H9 (cell line): ENCODE measurements at regions not wholly inside any gene's neighbourhood (a gene's known extent, or its start where the extent isn't known, plus 50 kb on each side); places are given as distances from the start of the nearest gene placed in this dataset.

ENCODE experiments used
- DNase-seq: peaks from one replicate; pipeline ENCODE4 v3.0.0-alpha.2; 2017
- H2AFZ ChIP-seq: one replicate; pipeline ENCODE4 v1.6.1; 2013; ENCODE audit warnings: mild to moderate bottlenecking, low read length, control low read depth, moderate library complexity
- H2AK5ac ChIP-seq: 2 replicates; pipeline ENCODE4 v1.6.1; 2013; ENCODE audit warnings: low read length, control low read depth, mixed read lengths; ENCODE audit not compliant: insufficient read length
- H2BK120ac ChIP-seq: one replicate; pipeline ENCODE4 v1.6.1; 2013; ENCODE audit warnings: low read depth, mild to moderate bottlenecking, low read length, control low read depth, inconsistent platforms; ENCODE audit not compliant: poor library complexity, severe bottlenecking
- H2BK12ac ChIP-seq: 2 replicates; pipeline ENCODE4 v1.6.1; 2013; ENCODE audit warnings: low read length, control low read depth, mixed read lengths, low read depth; ENCODE audit not compliant: insufficient read length
- H2BK15ac ChIP-seq: 2 replicates; pipeline ENCODE4 v1.6.1; 2013; ENCODE audit warnings: low read depth, low read length, control low read depth
- H2BK20ac ChIP-seq: one replicate; pipeline ENCODE4 v1.6.1; 2013; ENCODE audit warnings: low read depth, mild to moderate bottlenecking, low read length, control low read depth, inconsistent platforms; ENCODE audit not compliant: poor library complexity, severe bottlenecking
- H2BK5ac ChIP-seq: 2 replicates; pipeline ENCODE4 v1.6.1; 2013; ENCODE audit warnings: low read length, control low read depth, mixed read lengths; ENCODE audit not compliant: insufficient read length
- H3K14ac ChIP-seq: 2 replicates; pipeline ENCODE4 v1.6.1; 2013; ENCODE audit warnings: low read length, control low read depth; ENCODE audit not compliant: insufficient read depth
- H3K18ac ChIP-seq: 2 replicates; pipeline ENCODE4 v1.6.1; 2013; ENCODE audit warnings: low read depth, mild to moderate bottlenecking, mixed read lengths, low read length, control low read depth; ENCODE audit not compliant: insufficient read length
- H3K23ac ChIP-seq: 2 replicates; pipeline ENCODE4 v1.6.1; 2013; ENCODE audit warnings: low read length, control low read depth, mixed read lengths, low read depth; ENCODE audit not compliant: insufficient read length
- H3K23me2 ChIP-seq: 2 replicates; pipeline ENCODE4 v1.6.1; 2013; ENCODE audit warnings: low read depth, mild to moderate bottlenecking, mixed read lengths, low read length, control low read depth; ENCODE audit not compliant: insufficient read length, poor library complexity, severe bottlenecking
- H3K27ac ChIP-seq: 2 replicates; pipeline ENCODE4 v1.5.1; 2013; ENCODE audit warnings: low read length, control low read depth, mixed read lengths, low read depth; ENCODE audit not compliant: insufficient read length
- H3K27me3 ChIP-seq: 2 replicates; pipeline ENCODE4 v1.6.1; 2013; ENCODE audit warnings: low read length, control low read depth, inconsistent platforms; ENCODE audit not compliant: insufficient read depth
- H3K4ac ChIP-seq: 2 replicates; pipeline ENCODE4 v1.6.1; 2013; ENCODE audit warnings: low read depth, mild to moderate bottlenecking, control low read depth, inconsistent platforms, low read length, moderate library complexity
- H3K4me1 ChIP-seq: 2 replicates; pipeline ENCODE4 v1.6.1; 2013; ENCODE audit warnings: low read length, control low read depth, inconsistent platforms; ENCODE audit not compliant: insufficient read depth
- H3K4me2 ChIP-seq: 2 replicates; pipeline ENCODE4 v1.6.1; 2013; ENCODE audit warnings: low read length, control low read depth, mixed read lengths; ENCODE audit not compliant: insufficient read length, insufficient read depth
- H3K56ac ChIP-seq: 2 replicates; pipeline ENCODE4 v1.6.1; 2013; ENCODE audit warnings: low read depth, mild to moderate bottlenecking, mixed read lengths, low read length, control low read depth; ENCODE audit not compliant: insufficient read length
- H3K79me1 ChIP-seq: 2 replicates; pipeline ENCODE4 v1.6.1; 2013; ENCODE audit warnings: low read depth, mild to moderate bottlenecking, moderate library complexity, low read length, control low read depth, inconsistent platforms; ENCODE audit not compliant: insufficient read depth, poor library complexity, severe bottlenecking
- H3K79me2 ChIP-seq: 2 replicates; pipeline ENCODE4 v1.6.1; 2013; ENCODE audit warnings: low read length, control low read depth, inconsistent platforms; ENCODE audit not compliant: insufficient read depth
- H3K9ac ChIP-seq: 2 replicates; pipeline ENCODE4 v1.6.1; 2013; ENCODE audit warnings: low read length, control low read depth, mixed read lengths; ENCODE audit not compliant: insufficient read length; ENCODE audit errors: extremely low read depth
- H3K9me3 ChIP-seq: one replicate; pipeline ENCODE4 v1.6.1; 2013; ENCODE audit warnings: low read depth, low read length, inconsistent platforms; ENCODE audit not compliant: control insufficient read depth
- H3T11ph ChIP-seq: one replicate; pipeline ENCODE4 v1.6.1; 2013; ENCODE audit warnings: mild to moderate bottlenecking, low read length, control low read depth, inconsistent platforms
- H4K20me1 ChIP-seq: one replicate; pipeline ENCODE4 v1.6.1; 2013; ENCODE audit not compliant: control insufficient read depth, insufficient read length, insufficient read depth
- H4K5ac ChIP-seq: 2 replicates; pipeline ENCODE4 v1.6.1; 2013; ENCODE audit warnings: low read depth, mild to moderate bottlenecking, mixed read lengths, low read length, control low read depth; ENCODE audit not compliant: insufficient read length
- H4K8ac ChIP-seq: replicated peaks from 2 replicates; pipeline ENCODE4 v1.6.1; 2013; ENCODE audit warnings: low read length, control low read depth, mixed read lengths, low read depth; ENCODE audit not compliant: insufficient read length
- H4K91ac ChIP-seq: 2 replicates; pipeline ENCODE4 v1.6.1; 2013; ENCODE audit warnings: low read depth, mild to moderate bottlenecking, moderate library complexity, mixed read lengths, low read length, control low read depth; ENCODE audit not compliant: insufficient read length
- H3K27ac Mint-ChIP-seq, 3 experiments: 2 replicates in 2 of 3; 3 replicates in 1 of 3; pipeline ENCODE4 v1.8.0; 2020 to 2021; ENCODE audit warnings: mixed read lengths in 3 of 3, mild to moderate bottlenecking in 1 of 3, moderate library complexity in 1 of 3
- H3K27me3 Mint-ChIP-seq: 2 replicates; pipeline ENCODE4 v1.8.0; 2021; ENCODE audit warnings: low read depth, mild to moderate bottlenecking, moderate library complexity, mixed read lengths
- H3K36me3 Mint-ChIP-seq, 3 experiments: 2 replicates in 2 of 3; 3 replicates in 1 of 3; pipeline ENCODE4 v1.8.0; 2020 to 2021; ENCODE audit warnings: low read depth in 3 of 3, mixed read lengths in 3 of 3; ENCODE audit not compliant: insufficient read depth in 1 of 3
- H3K4me1 Mint-ChIP-seq, 2 experiments: 2 replicates each; pipeline ENCODE4 v1.8.0; 2020; ENCODE audit warnings: mixed read lengths in 2 of 2
- H3K4me3 Mint-ChIP-seq, 2 experiments: 2 replicates in 1 of 2; 3 replicates in 1 of 2; pipeline ENCODE4 v1.8.0; 2020 to 2021; ENCODE audit warnings: mild to moderate bottlenecking in 2 of 2, mixed read lengths in 2 of 2, moderate library complexity in 1 of 2
- H3K9me3 Mint-ChIP-seq, 2 experiments: 2 replicates in 1 of 2; 3 replicates in 1 of 2; pipeline ENCODE4 v1.8.0; 2020; ENCODE audit warnings: mild to moderate bottlenecking in 2 of 2, mixed read lengths in 2 of 2, moderate library complexity in 1 of 2
- CTCF ChIP-seq: fragments of 200-600 bp; sonication (generic); conservative IDR thresholded peaks from 3 replicates; pipeline ENCODE4 v1.8.0; 2021; ENCODE audit warnings: antibody characterized with exemption, mild to moderate bottlenecking
- WGBS: extraction: QIAGEN DNeasy Blood & Tissue Kit; methylation state at CpG from one replicate; pipeline ENCODE4 v1.1.7; 2013; ENCODE audit warnings: missing lambda C conversion rate, low lambda C conversion rate, mixed read lengths; ENCODE audit not compliant: insufficient read length; ENCODE audit errors: extremely low coverage; 5-methylcytosine and 5-hydroxymethylcytosine counted together

- Histone ChIP-seq H3K23ac (no peak overlapping the region), H3K4me2 (no peak overlapping the region), H3K9me3 (no peaks in the 10 kb centered on the region), H3K14ac (no peak overlapping the region), H2AFZ (no peak overlapping the region), H2BK12ac (no peak overlapping the region), H4K91ac (no peak overlapping the region), H4K20me1 (no peaks in the 10 kb centered on the region), H2BK120ac (no peak overlapping the region), H3K4me1 (no peaks in the 10 kb centered on the region), H3K18ac (no peak overlapping the region), H3T11ph (no peak overlapping the region), H3K79me1 (no peaks in the 10 kb centered on the region), H3K79me2 (no peaks in the 10 kb centered on the region), H3K56ac (no peak overlapping the region), H2AK5ac (no peak overlapping the region), H4K5ac (no peak overlapping the region), H2BK5ac (no peak overlapping the region), H2BK20ac (no peak overlapping the region), H3K27me3 (no peaks in the 10 kb centered on the region), H4K8ac (no peak overlapping the region), H3K4ac (no peak overlapping the region), H3K9ac (no peak overlapping the region), H2BK15ac (no peak overlapping the region), H3K23me2 (no peaks in the 10 kb centered on the region), H3K27ac (no peak overlapping the region)
- WGBS: no CpG with 5 or more reads among the region's 6 CpGs
- no peak for DNase-seq
- Mint-ChIP-seq H3K27ac (no peak overlapping the region), H3K4me3 (no peak overlapping the region), H3K27me3 (no peaks in the 10 kb centered on the region), H3K36me3 (no peaks in the 10 kb centered on the region), H3K9me3 (no peaks in the 10 kb centered on the region), H3K4me1 (peaks cover 0 to 3% of the 10 kb centered on the region in 2 experiments; a peak in 1 of 4 replicates)
- no peak for TF ChIP-seq CTCF
Observed at GRCh38 chr4:124415146-124415545, 297.4 kb downstream of the ANKRD50 start.
